ENCODE measurements at regions not wholly inside any gene's neighbourhood (a gene's known extent, or its start where the extent isn't known, plus 50 kb on each side); places are given as distances from the start of the nearest gene placed in this dataset.
"Not testable (repeated sequence)": the region's sequence is repeated elsewhere in the genome, so short reads cannot be mapped to it uniquely, and the experiment has no call there.

- Histone ChIP-seq H3K4me3 (ENCODE audit: insufficient read depth, low read length) (peak overlapping the region; percentile 56), H4K20me1 (ENCODE audit: insufficient read depth, low read length) (no peaks in the 10 kb centered on the region), H3K9me3 (ENCODE audit: low read depth, low read length) (no peaks in the 10 kb centered on the region), H3K27me3 (ENCODE audit: insufficient read depth, low read length) (no peaks in the 10 kb centered on the region), H3K36me3 (ENCODE audit: insufficient read depth, low read length) (no peaks in the 10 kb centered on the region), H3K4me2 (ENCODE audit: insufficient read depth, low read length) (peak overlapping the region; percentile 89), H3K27ac (ENCODE audit: low read depth, low read length) (peak overlapping the region; percentile 84), H3K79me2 (ENCODE audit: insufficient read depth, low read length) (no peaks in the 10 kb centered on the region), H2AFZ (ENCODE audit: low read length) (peak overlapping the region; percentile 43), H3K4me1 (ENCODE audit: insufficient read depth, low read length) (peaks cover 16% of the 10 kb centered on the region)
- no peak for TF ChIP-seq CTCF (IDR thresholded peaks at IDR 0.05; ENCODE audit: extremely low read depth, low read depth, low read length)
- no peak for DNase-seq (ENCODE audit: insufficient read length, low spot score, missing footprints)
Measured at GRCh38 chr13:50485979-50486935, 357.2 kb downstream of the DLEU7 start.

DNA sequence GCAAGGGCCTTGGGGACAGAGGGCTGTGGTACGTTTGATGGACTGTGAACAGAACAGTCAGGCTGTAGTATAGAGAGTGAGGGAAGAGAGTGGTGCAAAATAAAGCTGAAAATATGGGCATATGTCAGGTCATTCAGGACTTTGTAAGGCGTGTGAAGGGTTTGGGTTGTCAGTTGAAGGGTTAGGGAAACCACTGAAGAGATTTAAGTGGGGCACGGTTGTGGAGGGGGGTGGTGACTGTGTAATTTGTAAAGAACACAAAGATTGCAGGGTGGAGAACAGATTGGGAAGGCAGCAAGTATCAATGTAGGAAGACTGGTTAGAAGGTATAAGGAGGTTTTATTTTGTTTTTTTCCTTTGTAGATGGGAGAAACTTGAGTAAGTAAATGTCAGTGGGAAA, 349.8 kb downstream of the DLEU7 start:
- DNase-seq (ENCODE audit: insufficient read length, low spot score, missing footprints), result no peak
- Histone ChIP-seq H3K4me2 (ENCODE audit: insufficient read depth, low read length) (no peak overlapping the region), H2AFZ (ENCODE audit: low read length) (no peak overlapping the region), H3K27ac (ENCODE audit: low read depth, low read length) (no peak overlapping the region), H3K9me3 (ENCODE audit: low read depth, low read length) (no peaks in the 10 kb centered on the region), H3K4me1 (ENCODE audit: insufficient read depth, low read length) (no peaks in the 10 kb centered on the region), H3K79me2 (ENCODE audit: insufficient read depth, low read length) (no peaks in the 10 kb centered on the region), H3K4me3 (ENCODE audit: insufficient read depth, low read length) (no peak overlapping the region), H3K36me3 (ENCODE audit: insufficient read depth, low read length) (no peaks in the 10 kb centered on the region), H3K27me3 (ENCODE audit: insufficient read depth, low read length) (no peaks in the 10 kb centered on the region), H4K20me1 (ENCODE audit: insufficient read depth, low read length) (no peaks in the 10 kb centered on the region)
- no peak for TF ChIP-seq CTCF (IDR thresholded peaks at IDR 0.05; ENCODE audit: extremely low read depth, low read depth, low read length)

- no peaks in the 10 kb centered on the region for H3K9me3 ChIP-seq (ENCODE audit: low read depth, low read length)
- no peak for DNase-seq (ENCODE audit: insufficient read length, low spot score, missing footprints)
- H3K79me2 ChIP-seq (ENCODE audit: insufficient read depth, low read length), result no peaks in the 10 kb centered on the region
- TF ChIP-seq CTCF (IDR thresholded peaks at IDR 0.05; ENCODE audit: extremely low read depth, low read depth, low read length), result no peak
- H3K4me2 ChIP-seq (ENCODE audit: insufficient read depth, low read length), result no peak overlapping the region
- H3K27me3 ChIP-seq (ENCODE audit: insufficient read depth, low read length), result no peaks in the 10 kb centered on the region
- H3K27ac ChIP-seq (ENCODE audit: low read depth, low read length), result no peak overlapping the region
- no peak overlapping the region for H3K4me3 ChIP-seq (ENCODE audit: insufficient read depth, low read length)
- H3K4me1 ChIP-seq (ENCODE audit: insufficient read depth, low read length), result no peaks in the 10 kb centered on the region
- H4K20me1 ChIP-seq (ENCODE audit: insufficient read depth, low read length), result no peaks in the 10 kb centered on the region
- H2AFZ ChIP-seq (ENCODE audit: low read length), result no peak overlapping the region
- no peaks in the 10 kb centered on the region for H3K36me3 ChIP-seq (ENCODE audit: insufficient read depth, low read length)
Measured at GRCh38 chr13:50494138-50494537, 349.4 kb downstream of the DLEU7 start.

- not testable (repeated sequence) for H3K27me3 ChIP-seq (ENCODE audit: insufficient read depth, low read length); H4K20me1 ChIP-seq (ENCODE audit: insufficient read depth, low read length); H3K27ac ChIP-seq (ENCODE audit: low read depth, low read length); DNase-seq (ENCODE audit: insufficient read length, low spot score, missing footprints); H3K9me3 ChIP-seq (ENCODE audit: low read depth, low read length); H3K4me3 ChIP-seq (ENCODE audit: insufficient read depth, low read length); H2AFZ ChIP-seq (ENCODE audit: low read length); H3K79me2 ChIP-seq (ENCODE audit: insufficient read depth, low read length); H3K4me2 ChIP-seq (ENCODE audit: insufficient read depth, low read length); H3K4me1 ChIP-seq (ENCODE audit: insufficient read depth, low read length); H3K36me3 ChIP-seq (ENCODE audit: insufficient read depth, low read length)
Measured at GRCh38 chr13:50503212-50503611, 340.3 kb downstream of the DLEU7 start.

All from osteoblast (primary cell).